Thyroid gland (tissue), 4 donors: ENCODE measurements at regions not wholly inside any gene's neighbourhood (a gene's known extent, or its start where the extent isn't known, plus 50 kb on each side); places are given as distances from the start of the nearest gene placed in this dataset.

Source experiments
- DNase-seq, 2 donors: peaks; one replicate each; pipeline ENCODE4 v3.0.0-alpha.2; 2019
- H3K27ac ChIP-seq, 3 donors: fragments of 200-600 bp; sonication (generic); 1 replicate in 2 of 3; 2 replicates in 1 of 3; pipeline ENCODE4 v1.5.1; 2016 to 2019; ENCODE audit warnings: mild to moderate bottlenecking in 1 of 3, moderate library complexity in 1 of 3
- H3K27me3 ChIP-seq: fragments of 200-600 bp; sonication (generic); one replicate; pipeline ENCODE4 v1.5.1; 2019
- H3K36me3 ChIP-seq, 2 donors: fragments of 200-600 bp; sonication (generic); one replicate each; pipeline ENCODE4 v1.5.1; 2016 to 2019
- H3K4me1 ChIP-seq, 2 donors: fragments of 200-600 bp; sonication (generic); one replicate each; pipeline ENCODE4 v1.5.1; 2017 to 2019
- H3K4me3 ChIP-seq, 3 donors: fragments of 200-600 bp; sonication (generic); replicated peaks in 1 of 3; 1 replicate in 2 of 3; 2 replicates in 1 of 3; pipeline ENCODE4 v1.5.1; 2016; ENCODE audit warnings: mild to moderate bottlenecking in 1 of 3
- H3K9me3 ChIP-seq: fragments of 200-600 bp; sonication (generic); one replicate; pipeline ENCODE4 v1.5.1; 2017
- POLR2A ChIP-seq, 2 donors: fragments of 450-650 bp; IDR thresholded peaks; one replicate each; pipeline ENCODE4 v1.6.1; 2017; ENCODE audit warnings: antibody characterized with exemption in 2 of 2, mild to moderate bottlenecking in 2 of 2, moderate library complexity in 1 of 2
- WGBS, 2 donors: methylation state at CpG; one replicate each; pipeline ENCODE4 v1.1.5; 2017; 5-methylcytosine and 5-hydroxymethylcytosine counted together
- intact Hi-C: fragments of 100-400 bp; cut with DNase I; formaldehyde crosslinking; loops from one replicate; pipeline ENCODE4 v1.15.1; 2023
- TF ChIP-seq, protein P1 (sequence below), 6 experiments: fragments of 200-600 bp in 3 of 6; fragments of 450-650 bp in 3 of 6; sonication (generic) in 3 of 6; IDR thresholded peaks; one replicate each; pipeline ENCODE4 v1.5.1; 2016 to 2019; ENCODE audit warnings: antibody characterized with exemption in 6 of 6, mild to moderate bottlenecking in 2 of 6, inconsistent platforms in 1 of 6, moderate library complexity in 1 of 6

DNA sequence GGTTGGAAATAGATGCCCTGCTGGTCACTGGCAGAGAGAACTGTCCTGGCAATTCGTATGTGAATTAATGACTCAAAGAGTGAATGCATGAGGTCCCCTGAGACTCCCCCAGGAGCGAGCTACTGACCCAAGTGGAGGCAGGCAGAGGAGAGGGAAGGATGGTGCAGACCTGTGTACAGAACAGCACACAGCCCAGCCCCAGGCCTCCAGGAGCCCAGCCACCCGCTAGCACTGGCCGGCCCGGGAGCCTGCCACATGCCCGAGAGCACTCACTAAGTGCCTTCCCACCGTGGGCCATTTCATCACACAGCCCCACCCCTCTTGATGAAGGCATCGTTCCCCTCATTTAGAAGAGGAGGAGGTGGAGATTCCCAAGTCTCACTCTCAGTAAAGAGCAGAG is 62.0 kb upstream of the IGSF21 start:
- no peak overlapping the region for H3K4me3 ChIP-seq
- WGBS, 2 donors, result 50 to 58% methylated on average over 8 of the region's 8 CpGs
- H3K9me3 ChIP-seq, result no peaks in the 10 kb centered on the region
- H3K27ac ChIP-seq, result no peak overlapping the region
- no peaks in the 10 kb centered on the region for H3K4me1 ChIP-seq
- TF ChIP-seq, protein P1, sequence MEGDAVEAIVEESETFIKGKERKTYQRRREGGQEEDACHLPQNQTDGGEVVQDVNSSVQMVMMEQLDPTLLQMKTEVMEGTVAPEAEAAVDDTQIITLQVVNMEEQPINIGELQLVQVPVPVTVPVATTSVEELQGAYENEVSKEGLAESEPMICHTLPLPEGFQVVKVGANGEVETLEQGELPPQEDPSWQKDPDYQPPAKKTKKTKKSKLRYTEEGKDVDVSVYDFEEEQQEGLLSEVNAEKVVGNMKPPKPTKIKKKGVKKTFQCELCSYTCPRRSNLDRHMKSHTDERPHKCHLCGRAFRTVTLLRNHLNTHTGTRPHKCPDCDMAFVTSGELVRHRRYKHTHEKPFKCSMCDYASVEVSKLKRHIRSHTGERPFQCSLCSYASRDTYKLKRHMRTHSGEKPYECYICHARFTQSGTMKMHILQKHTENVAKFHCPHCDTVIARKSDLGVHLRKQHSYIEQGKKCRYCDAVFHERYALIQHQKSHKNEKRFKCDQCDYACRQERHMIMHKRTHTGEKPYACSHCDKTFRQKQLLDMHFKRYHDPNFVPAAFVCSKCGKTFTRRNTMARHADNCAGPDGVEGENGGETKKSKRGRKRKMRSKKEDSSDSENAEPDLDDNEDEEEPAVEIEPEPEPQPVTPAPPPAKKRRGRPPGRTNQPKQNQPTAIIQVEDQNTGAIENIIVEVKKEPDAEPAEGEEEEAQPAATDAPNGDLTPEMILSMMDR (IDR thresholded peaks at IDR 0.05), result no peak
- TF ChIP-seq POLR2A (IDR thresholded peaks at IDR 0.05), result no peak
- DNase-seq, result no peak
- no peaks in the 10 kb centered on the region for H3K36me3 ChIP-seq
- no peaks in the 10 kb centered on the region for H3K27me3 ChIP-seq
- intact Hi-C loops, result no loop called here

DNA sequence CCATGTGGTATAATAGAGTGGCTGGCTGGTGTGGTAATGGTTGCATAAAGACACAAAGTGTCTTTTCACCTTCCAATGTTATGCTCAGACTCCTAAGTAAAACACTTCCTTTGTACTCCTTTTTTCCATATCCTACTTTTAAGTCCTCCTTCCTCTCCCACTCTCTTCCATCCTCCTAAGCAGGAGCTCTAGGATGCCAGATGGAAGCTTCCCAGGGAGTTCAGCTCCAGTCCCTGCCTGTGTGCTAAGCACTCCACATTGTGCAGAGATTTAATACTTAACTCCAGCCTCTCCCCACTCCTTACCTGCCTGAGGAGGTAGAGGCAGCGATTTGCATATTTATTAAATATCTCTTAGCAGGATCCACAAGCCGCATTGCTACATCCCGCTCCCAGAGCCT is 60.5 kb upstream of the IGSF21 start:
- H3K4me3 ChIP-seq, result no peak overlapping the region
- no peak for TF ChIP-seq POLR2A (IDR thresholded peaks at IDR 0.05)
- TF ChIP-seq, protein P1 (IDR thresholded peaks at IDR 0.05), result no peak
- H3K4me1 ChIP-seq, result no peaks in the 10 kb centered on the region
- intact Hi-C loops, result no loop called here
- no peaks in the 10 kb centered on the region for H3K9me3 ChIP-seq
- WGBS, 2 donors, result 85 to 92% methylated on average over 3 of the region's 3 CpGs
- DNase-seq, result no peak
- no peak overlapping the region for H3K27ac ChIP-seq
- H3K27me3 ChIP-seq, result no peaks in the 10 kb centered on the region
- H3K36me3 ChIP-seq, result no peaks in the 10 kb centered on the region

DNA sequence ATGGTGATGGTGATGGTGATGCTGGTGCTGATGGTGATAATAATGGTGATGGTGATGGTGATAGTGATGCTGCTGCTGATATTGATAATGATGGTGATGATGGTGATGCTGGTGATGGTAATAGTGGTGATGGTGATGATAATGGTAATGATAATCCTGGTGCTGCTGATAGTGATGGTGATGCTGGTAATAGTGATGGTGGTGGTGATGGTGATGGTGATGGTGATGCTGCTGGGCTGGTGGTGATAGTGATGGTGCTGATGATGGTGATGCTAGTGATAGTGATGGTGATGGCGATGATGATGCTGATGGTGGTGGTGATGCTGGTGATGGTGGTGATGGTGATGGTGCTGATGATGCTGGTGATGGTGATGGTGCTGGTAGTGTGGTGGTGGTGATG is 58.4 kb upstream of the IGSF21 start:
- no peaks in the 10 kb centered on the region for H3K36me3 ChIP-seq
- no peak overlapping the region for H3K4me3 ChIP-seq
- H3K27me3 ChIP-seq, result no peaks in the 10 kb centered on the region
- intact Hi-C loops, result no loop called here
- no peak overlapping the region for H3K27ac ChIP-seq
- no peaks in the 10 kb centered on the region for H3K4me1 ChIP-seq
- no peaks in the 10 kb centered on the region for H3K9me3 ChIP-seq
- DNase-seq, result no peak
- TF ChIP-seq POLR2A (IDR thresholded peaks at IDR 0.05), result no peak
- TF ChIP-seq, protein P1 (IDR thresholded peaks at IDR 0.05), result no peak
- WGBS, 2 donors, result 100% methylated on average over 1 of the region's 1 CpG

DNA sequence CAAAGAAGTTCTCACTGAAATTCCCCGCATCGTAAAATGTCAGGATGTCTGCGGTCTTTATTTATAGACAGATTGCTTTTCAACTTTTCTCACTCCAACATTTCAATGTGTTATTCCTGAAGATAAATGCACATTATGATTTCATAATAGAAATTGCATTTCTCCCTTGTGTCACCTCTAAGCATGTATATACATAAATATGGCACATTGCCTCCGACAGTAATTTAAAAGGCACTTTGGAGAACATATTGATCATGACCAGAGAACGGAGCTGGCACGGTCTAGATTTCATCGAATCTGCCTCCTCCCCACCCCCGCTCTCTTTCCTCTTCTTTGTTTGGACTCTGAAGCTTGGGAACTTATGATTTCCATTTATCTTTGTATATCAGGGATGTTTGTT is 54.9 kb upstream of the IGSF21 start:
- Histone ChIP-seq H3K9me3 (no peaks in the 10 kb centered on the region), H3K27me3 (no peaks in the 10 kb centered on the region), H3K4me1 (no peaks in the 10 kb centered on the region), H3K4me3 (no peak overlapping the region), H3K36me3 (no peaks in the 10 kb centered on the region), H3K27ac (no peak overlapping the region)
- no peak for DNase-seq
- intact Hi-C loops, result no loop called here
- TF ChIP-seq, protein P1 (IDR thresholded peaks at IDR 0.05), result no peak
- no peak for TF ChIP-seq POLR2A (IDR thresholded peaks at IDR 0.05)
- WGBS, 2 donors, result 81% methylated on average over 8 of the region's 8 CpGs

DNA sequence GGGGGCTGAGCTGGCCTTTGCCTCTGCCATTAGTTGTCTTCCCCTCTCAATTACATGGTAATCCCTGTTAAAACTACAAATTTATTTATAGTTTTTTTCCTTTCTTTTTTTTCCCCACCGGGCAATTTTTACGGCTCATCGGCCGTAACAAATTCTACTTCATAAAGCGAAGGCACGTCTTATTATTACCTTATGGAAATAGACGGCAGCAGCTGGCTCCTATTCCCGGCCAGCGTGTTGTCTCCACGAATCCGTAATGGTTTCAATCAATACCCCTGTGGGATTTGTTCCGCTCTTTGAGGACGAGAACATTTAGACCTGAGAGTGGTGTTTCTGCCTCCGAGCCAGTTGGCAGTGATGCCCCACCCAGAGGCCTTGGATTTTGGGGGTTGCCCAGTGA is 52.4 kb upstream of the IGSF21 start:
- intact Hi-C loops, result no loop called here
- Histone ChIP-seq H3K9me3 (no peaks in the 10 kb centered on the region), H3K4me1 (no peaks in the 10 kb centered on the region), H3K4me3 (no peak overlapping the region), H3K36me3 (no peaks in the 10 kb centered on the region), H3K27me3 (no peaks in the 10 kb centered on the region), H3K27ac (no peak overlapping the region)
- 86% methylated on average over 14 of the region's 14 CpGs for WGBS, 2 donors
- no peak for DNase-seq
- TF ChIP-seq POLR2A (IDR thresholded peaks at IDR 0.05), result no peak
- TF ChIP-seq, protein P1 (IDR thresholded peaks at IDR 0.05), result no peak
